ENCODE measurements at regions not wholly inside any gene's neighbourhood (a gene's known extent, or its start where the extent isn't known, plus 50 kb on each side); places are given as distances from the start of the nearest gene placed in this dataset.
"Not testable (repeated sequence)": the region's sequence is repeated elsewhere in the genome, so short reads cannot be mapped to it uniquely, and the experiment has no call there.

DNA sequence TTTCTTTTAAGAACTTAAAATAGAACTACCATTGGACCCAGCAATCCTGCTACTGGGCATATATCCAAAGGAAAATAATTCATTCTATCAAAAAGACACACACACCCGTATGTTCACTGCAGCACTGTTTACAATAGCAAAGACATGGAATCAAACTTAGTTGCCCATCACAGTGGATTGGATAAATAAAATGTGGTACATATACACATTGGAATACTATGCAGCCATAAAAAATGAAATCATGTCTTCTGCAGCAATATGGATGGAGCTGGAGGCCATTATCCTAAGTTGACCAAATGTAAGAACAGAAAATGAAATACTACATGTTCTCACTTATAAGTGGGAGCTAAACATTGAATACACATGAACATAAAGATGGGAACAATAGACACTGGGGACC lies 585.3 kb upstream of the USP24 start:
- no peak for DNase-seq

GRCh38 chr1:55793856-55794255 lies 578.7 kb upstream of the USP24 start:
- DNase-seq = no peak

GRCh38 chr1:55792870-55793269 lies 577.7 kb upstream of the USP24 start:
- no peak for DNase-seq

DNA sequence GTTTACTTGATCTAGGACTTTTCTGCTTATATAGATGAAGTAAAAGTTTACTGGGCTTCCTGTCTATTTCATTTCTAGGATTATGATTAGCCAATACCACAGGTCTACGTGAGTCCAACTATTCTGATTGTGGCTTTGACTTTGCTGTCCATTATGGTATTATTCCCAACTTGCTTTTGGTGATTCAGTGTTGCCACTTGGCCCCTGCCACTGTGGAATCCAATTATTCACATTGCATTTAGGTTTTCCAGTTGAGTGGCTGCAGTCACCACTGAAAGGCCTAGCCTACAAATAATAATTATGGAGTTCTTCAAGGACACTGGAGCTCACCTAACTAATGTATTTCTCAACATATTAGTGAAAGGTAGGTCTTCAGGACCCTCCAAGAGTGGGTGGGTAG lies 574.3 kb upstream of the USP24 start:
- no peak for DNase-seq

- no peak for DNase-seq
Observed at GRCh38 chr1:55786396-55786795, 571.2 kb upstream of the USP24 start.

- DNase-seq = not testable (repeated sequence)
Observed at GRCh38 chr1:55784941-55785450, 569.8 kb upstream of the USP24 start.

GRCh38 chr1:55781944-55782482 lies 566.8 kb upstream of the USP24 start:
- no peak for DNase-seq

- DNase-seq = no peak
Observed at GRCh38 chr1:55781003-55781402, 565.8 kb upstream of the USP24 start.

GRCh38 chr1:55777545-55777944 lies 562.4 kb upstream of the USP24 start:
- DNase-seq = no peak

GRCh38 chr1:55775007-55775406 lies 559.8 kb upstream of the USP24 start:
- no peak for DNase-seq

DNA sequence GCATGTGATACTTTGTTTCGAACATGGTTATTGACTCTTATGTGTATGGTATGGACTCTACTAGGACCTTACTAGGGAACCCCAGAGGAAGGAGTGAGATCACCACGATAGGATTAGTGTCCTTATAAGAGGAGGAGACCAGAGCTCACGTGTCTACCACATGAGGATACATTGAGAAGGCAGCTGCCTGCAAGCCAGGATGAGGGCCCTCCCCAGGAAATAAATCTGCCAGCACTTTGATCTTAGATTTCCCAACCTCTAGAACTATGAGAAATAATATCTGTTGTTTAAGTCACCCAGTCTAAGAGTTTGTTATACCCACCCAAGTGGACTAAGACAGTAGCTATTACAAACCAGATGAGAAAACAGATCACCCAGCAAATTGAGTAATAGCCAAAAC lies 559.3 kb upstream of the USP24 start:
- DNase-seq = no peak

DNA sequence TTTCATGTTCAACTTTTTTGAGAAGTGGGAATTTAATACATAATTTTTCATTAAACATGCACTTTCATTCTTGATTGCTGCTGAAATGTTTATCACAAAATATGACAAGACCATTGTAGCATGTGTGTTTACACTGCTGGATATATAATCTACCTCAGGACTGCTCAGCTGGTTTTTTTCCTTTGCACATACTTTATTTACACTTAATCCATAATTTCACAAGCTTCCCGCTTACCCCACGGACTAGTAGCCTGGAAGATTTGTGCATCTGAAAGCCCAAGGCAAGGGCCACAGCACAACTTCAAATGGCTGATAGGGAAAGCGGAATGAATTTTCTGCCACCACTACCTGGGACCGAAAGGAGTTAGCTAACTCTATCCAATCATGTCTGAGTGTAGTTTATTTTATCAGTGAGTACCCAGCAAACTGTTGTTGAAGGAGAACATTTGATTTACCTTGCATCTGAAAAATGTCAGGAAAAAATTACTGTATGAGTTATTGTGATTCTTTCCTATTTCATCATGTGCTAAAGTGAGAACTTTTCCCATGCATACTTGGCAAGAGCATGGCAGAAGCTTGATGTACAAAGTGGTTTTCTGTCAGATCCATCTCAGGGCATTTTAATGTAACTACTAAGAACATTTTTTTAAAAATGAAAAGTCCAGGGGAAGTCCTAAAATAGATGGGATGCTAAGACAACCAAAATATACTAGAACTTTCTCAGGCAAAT lies 558.2 kb upstream of the USP24 start:
- DNase-seq = no peak

DNA sequence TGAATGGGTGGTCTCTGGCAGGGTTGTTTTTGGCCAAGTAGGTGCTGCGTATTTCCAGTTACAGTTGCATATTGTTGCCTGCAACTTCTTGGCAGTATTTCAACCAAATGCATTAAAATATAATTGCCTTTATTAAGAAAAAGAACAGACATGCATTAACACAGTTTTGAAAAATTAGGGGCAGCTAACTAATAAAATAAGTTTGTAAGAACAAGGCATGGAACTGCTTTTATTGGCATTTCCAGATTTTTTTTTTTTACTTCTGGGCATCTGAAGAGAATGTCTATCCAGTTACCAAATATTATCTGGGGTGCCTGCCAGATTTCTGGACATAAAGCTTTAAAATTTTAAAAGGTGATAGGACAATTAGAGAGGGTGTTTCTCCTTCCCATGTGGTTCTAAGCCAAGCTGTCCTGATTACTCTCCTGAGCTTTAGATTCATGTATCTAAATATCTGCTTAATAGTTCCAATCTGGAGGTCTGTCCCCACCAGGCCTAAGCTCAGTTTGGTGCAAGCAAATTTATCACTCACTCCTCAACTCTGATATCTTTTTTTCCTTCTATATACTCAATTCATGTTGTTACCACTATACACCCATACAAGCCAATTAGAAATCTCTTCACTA lies 553.3 kb upstream of the USP24 start:
- DNase-seq = no peak

GRCh38 chr1:55767171-55767570 lies 552.0 kb upstream of the USP24 start:
- DNase-seq = no peak

DNA sequence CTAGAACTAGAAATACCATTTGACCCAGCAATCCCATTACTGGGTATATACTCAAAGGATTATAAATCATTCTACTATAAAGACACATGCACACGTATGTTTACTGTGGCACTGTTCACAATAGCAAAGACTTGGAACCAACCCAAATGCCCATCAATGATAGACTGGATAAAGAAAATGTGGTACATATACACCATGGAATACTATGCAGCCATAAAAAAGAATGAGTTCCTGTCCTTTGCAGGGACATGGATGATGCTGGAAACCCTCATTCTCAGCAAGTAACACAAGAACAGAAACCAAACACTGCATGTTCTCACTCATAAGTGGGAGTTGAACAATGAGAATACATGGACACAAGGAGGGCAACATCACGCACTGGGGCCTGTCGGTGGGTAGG lies 550.3 kb upstream of the USP24 start:
- DNase-seq = not testable (repeated sequence)

DNA sequence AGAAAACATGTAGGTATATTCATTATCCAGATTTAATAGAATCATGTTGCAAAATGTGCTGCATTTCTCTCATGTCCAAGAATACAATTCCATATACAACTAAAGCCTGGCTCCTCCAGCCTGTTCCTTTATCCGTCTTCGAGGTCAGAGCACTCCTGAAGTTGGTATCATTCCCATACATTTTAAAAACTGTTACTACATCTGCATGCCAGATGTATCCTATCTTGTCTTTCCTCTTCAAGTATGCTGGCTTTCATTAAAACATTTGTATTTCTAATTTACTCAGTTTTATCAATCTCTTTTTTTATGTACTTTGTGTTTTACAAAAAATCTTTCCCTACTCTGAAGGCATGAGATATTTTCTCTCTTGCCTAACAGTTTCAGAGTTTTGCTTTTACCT lies 536.6 kb upstream of the USP24 start:
- DNase-seq = no peak

DNA sequence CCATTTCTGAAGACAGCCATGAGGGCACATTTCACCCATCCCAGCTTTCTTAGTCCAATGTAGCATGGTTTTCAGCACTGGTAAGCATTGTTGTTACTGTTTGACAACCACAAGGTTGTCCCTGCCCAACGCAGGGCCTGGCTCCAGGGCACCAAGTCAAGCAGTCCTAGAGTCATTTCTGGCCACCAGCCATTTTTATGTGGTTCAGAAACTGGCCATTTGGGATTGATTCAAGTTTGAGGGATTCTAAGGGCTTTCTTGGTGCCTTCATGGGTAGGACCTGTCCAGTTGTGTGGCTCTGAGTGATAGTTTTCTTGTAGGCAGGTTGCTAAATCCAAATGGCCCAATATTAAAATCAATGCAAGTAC lies 535.4 kb upstream of the USP24 start:
- no peak for DNase-seq

DNA sequence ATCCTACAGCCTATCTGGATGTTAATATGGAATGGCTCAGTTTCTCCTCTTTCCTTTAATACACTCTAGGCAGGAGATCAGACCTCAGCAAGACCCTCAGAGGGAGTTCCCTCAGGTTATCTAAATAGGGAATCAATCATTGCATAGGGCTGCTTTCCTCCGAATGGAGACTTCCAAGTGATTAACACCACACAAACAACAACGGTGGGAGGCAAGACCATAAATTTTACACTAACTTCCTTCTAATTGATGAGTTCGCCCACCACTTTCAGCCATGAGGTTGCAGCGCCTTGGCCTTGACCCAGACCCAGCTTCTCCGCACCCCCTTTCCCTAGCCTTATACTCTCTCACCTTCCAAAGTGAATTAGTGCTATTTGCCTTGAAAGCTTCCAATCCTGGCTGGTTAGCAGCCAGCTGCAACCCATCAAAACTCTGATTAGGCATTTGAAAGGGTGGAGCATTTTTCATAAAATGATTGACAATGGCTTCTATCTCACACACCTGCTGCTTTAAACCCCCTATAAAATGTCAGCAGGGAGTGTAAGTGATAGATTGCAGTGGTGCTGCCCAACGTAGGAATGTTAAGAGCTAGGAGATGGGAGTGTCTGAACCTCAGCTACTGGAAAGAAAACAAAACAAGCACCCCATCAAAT lies 534.9 kb upstream of the USP24 start:
- DNase-seq = no peak

DNA sequence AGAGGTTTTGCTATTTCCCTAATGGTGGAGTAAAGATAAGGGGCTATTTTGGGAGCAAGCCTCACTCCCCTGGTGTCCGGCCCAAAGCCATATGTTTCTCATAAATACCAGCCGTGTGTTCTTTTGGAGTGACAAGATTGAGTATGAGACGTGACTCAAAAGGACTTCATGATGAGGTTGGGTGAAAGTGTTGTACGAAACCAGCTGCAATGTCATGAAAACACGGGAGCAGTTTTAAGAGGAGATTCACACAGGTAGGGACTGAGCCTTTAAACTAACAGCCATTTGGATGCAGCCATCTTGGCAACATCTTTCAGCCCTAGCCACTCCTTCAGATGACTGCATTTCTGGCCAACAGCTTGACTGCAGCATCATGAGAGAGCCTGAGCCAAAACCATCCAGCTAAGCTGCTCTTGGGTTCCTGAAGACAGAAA lies 532.3 kb upstream of the USP24 start:
- no peak for DNase-seq

DNA sequence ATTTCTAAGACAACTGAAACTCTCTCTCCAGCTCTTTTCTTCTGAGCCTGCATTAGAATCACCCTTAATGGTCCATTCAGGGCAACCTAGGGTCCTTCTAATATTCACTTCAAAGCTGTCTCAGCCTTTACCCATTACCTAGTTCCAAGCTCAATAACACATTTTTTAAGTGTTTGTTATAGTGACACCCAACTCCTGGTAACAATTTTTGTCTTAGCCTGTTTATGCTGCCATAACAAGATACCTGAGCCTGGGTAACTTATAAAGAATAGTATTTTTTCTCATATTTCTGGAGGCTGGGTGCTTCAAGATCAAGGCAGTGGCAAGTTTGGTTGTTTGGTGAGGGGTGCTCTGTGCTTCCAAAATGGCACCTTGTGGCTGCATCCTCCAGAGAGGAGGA lies 531.5 kb upstream of the USP24 start:
- DNase-seq = no peak

DNA sequence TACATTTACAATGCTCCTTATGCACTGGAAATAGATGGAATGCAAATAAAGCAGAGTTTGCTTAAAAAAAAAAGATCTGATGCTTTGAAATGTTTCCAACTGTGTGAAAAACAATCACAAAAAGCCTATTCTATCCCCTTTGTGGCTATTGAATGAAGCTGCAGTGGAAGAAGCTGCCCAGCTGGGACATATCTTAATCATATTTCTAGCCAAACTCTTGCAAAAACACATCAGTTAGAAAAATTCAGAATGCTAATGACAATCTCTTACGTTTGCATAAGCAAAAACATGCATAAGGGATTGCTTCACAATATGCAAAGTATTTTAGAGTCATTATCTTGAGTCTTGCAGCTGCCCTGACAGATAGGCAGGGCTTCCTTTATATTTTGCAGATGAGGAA lies 526.4 kb upstream of the USP24 start:
- DNase-seq = no peak

GRCh38 chr1:55735106-55735505 lies 519.9 kb upstream of the USP24 start:
- DNase-seq = no peak

DNA sequence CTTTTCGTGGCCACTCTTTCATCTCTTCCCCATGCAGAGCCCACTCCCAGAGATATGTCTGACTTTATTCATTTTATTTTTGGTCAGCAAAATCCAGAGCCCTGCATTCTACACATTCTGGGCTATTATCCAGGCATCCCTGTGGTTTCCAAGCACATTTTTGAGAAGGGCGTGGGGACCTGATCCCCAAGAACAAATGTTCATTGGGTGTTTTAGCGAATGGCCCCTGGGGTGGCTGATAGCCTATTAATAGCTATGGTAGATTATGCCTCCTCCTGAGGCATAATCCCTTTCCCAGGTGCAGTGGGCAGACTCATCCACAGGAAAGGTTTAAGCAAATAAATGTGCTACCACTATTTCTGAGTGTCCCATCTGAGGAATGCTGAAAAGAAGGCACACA lies 511.8 kb upstream of the USP24 start:
- no peak for DNase-seq

DNA sequence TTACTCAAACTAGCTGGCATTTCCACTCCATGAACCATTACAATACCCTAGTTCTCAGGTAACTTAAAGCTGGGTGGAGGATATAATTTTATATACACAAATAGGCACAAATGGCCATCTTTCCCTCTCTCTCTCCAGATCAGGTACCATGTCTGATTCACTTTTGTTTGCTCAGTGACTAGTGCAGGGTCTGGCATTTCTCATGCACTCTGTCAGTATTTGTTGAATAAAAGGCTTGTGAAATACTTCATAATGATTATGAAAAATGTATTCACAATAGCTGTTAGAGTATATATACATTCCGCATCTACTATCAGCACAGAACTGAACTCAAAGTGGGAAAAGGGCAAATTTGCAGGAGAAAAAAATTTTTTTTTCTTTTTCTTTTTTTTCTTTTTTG lies 510.2 kb upstream of the USP24 start:
- no peak for DNase-seq

Measured in bone marrow (tissue), 2 donors.